RKO (cell line): ENCODE measurements at regions not wholly inside any gene's neighbourhood (a gene's known extent, or its start where the extent isn't known, plus 50 kb on each side); places are given as distances from the start of the nearest gene placed in this dataset.

ENCODE experiments used
- DNase-seq: peaks from one replicate; pipeline ENCODE4 v3.0.0-alpha.2; 2016; ENCODE audit warnings: low spot score

DNA sequence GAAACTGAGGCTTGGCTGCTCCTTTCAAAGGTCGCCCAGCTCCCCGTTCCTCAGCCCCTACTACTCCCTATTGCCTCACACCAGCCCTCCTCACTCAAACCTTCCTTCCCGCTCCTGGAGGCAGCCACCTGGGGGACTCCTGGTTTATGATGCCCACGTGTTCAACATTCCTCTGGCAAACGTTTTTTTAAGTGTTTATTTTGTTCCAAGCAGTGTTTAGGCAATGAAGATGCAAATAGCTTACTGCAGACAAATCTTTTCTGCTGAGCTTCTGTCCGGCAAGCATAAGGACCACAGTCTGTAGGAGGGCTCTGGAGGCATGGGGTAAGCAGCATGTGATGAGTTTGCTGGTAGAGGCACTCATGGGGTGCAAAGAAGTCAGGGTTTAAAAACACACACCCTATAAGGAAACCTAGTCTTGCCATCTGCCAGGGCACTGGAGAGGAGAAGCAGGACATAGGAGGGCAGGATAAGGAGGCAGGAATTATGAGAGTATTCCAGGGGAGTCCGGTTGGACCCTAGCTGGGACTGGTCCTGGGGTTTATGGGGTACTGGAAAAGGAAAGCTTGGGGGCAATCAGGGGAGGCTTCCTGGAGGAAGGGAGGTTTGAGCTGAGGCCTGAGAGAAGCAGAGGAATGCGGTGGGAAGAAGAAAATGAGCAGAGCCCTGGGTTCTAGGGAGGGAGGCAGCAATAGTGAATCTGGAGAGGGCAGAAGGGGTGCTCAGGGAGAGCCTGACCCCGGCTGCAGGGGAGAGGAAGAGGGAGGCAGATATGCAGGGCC lies 123.3 kb downstream of the NCOR2 start:
- DNase-seq = no peak

DNA sequence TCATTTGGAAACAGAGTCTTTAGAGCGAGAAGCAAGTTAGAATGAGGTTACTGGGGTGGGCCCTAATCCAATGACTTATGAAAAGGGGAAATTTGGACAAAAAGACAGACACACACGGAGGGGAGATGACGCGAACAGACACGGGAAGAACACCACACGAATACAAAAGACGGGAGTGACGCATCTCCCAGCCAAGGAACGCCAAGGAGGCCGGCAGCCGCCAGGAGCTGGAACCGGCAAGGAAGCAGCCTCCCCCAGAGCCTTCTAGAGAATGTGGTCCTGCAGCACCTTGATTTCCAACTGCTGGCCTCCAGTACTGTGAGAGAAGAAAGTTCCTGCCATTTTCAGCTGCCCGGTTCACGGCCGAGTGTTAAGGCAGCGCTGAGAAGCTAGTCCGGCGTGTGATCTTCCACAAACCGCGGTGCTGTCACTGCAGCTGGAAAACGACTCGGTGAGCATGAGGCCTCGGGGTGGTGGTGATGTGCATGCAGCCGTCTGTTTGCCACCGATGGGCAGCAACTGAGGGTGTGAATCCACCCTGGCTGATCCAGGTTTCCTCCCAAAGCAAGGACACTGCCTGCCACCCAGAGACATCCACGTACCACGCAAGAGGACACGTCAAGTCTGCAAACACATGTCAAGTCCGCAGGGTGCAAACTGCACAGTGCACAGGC lies 124.5 kb downstream of the NCOR2 start:
- no peak for DNase-seq

DNA sequence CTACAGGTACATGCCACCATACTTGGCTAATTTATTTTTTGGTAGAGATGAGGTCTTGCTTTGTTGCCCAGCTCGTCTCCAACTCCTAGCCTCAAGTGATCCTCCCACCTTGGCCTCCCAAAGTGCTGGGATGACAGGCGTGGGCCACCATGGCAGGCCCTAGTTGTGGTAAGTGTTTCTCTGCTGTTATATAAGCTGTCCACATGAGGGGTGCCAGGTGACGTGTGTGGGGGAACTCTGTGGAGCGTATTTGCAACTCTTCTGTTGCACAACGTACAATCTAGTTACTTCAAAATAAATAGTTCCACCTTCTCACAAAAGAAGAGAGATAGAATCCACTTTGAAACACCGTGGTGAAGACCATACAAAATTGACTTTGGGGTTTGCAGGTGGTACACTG lies 125.1 kb downstream of the NCOR2 start:
- no peak for DNase-seq

DNA sequence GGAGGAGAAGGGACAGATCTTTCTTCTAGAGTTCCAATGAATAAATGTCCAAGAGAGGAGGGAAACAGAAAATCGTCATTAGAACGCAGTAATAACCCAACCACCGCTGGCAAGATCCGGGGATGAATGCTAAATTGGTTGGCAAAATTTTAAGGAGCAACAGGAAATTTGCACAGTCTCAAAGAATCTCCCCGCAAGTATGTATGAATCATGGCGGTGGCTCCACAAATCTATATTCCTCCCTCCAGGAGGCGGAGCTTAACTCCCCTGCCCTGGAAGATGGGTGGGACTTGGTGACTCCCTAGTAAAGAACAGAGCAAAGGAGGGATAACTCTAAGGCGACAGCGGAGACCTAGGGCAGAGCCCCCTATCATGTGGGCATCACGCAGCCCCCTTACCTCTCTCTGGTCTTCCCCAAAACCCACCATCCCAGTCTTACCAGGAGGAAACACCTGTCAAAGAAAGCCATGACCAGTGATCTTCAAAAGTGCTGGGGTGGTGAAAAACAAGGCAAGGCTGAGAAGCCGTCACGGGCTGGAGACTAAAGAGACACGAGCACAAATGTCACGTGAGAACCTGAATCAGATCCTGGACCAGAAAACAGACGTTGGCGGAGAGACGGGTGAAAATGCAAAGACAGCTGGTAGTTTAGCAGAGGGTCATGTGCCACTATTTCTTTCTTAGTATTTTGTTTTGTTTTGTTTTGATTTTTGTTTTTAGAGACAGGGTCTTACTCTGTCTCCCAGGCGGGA lies 125.8 kb downstream of the NCOR2 start:
- DNase-seq = no peak

DNA sequence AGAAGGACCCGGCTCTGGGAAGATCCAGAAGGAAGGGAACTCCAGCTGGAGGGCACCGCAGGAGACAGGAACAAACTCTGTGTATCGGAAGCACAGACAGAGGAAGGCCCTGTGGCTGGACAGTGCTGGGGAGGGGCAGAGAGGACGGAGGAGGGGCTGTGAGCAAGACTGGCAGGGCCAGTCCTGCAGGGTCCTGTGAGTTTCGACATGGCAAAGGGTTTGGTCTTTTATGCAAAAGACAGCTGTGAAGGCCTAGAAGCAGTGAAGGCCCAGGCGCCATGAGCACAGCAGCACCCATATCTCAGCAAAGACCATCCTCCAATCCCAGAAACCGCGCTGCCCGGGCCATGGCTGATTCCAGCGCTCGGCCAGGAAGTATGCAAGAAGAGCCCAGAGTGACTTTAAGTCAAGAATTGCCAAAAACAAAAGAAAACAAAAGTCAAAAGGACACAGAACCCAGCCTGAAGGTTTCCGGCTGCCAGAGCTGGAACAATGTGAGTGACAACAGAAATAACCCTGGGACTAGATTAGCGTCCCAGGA lies 126.5 kb downstream of the NCOR2 start:
- no peak for DNase-seq

DNA sequence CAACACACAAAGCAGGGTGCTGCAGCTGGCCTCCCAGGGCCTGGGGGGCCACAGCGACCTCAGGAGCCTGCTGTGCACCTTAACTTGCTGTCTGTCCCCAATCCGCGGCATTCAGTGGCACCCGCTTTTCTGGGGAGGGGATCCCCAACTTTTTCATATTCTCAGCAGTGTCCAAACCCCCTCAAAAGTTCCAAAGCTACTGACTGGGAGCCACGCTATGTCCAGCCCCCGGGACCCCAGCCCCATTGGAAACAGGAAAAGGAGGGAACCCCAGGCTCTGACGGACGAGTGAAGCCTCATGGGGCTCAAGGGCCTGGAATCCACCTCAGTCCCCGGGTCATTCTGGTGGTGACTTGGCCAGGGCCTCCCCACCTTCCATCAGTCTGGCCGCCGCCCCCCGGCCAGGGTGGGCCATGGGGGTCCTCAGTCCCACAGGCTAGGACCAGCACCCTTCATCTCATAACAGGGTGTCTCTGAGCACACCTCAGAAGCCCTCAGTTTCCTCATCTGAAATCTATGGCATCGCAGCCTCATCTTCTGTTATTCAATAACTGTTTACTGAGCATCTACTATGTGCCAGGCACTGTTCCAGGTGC lies 127.3 kb downstream of the NCOR2 start:
- DNase-seq = no peak

DNA sequence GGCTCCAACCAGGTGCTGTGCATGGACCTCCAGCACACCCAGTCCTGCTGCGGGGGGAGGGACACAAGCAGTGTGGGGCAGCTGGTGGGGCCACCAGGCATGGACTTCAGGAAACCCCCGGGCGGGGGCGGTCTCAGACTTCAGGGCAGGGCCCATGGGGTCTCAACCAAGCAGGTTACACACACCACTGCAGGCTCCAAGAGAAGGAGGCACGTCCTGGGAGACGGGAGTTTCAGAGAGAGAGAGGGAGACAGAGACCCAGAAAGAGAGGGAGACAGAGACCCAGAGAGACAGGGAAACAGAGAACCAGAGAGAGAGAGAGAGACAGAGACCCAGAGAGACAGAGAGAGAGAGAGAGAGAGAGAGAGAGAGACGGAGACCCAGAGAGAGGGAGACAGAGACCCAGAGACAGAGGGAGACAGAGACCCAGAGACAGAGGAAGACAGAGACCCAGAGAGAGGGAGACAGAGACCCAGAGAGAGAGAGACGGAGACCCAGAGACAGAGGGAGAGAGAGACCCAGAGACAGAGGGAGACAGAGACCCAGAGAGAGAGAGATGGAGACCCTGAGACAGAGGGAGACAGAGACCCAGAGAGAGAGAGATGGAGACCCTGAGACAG lies 128.9 kb downstream of the NCOR2 start:
- DNase-seq = no peak

DNA sequence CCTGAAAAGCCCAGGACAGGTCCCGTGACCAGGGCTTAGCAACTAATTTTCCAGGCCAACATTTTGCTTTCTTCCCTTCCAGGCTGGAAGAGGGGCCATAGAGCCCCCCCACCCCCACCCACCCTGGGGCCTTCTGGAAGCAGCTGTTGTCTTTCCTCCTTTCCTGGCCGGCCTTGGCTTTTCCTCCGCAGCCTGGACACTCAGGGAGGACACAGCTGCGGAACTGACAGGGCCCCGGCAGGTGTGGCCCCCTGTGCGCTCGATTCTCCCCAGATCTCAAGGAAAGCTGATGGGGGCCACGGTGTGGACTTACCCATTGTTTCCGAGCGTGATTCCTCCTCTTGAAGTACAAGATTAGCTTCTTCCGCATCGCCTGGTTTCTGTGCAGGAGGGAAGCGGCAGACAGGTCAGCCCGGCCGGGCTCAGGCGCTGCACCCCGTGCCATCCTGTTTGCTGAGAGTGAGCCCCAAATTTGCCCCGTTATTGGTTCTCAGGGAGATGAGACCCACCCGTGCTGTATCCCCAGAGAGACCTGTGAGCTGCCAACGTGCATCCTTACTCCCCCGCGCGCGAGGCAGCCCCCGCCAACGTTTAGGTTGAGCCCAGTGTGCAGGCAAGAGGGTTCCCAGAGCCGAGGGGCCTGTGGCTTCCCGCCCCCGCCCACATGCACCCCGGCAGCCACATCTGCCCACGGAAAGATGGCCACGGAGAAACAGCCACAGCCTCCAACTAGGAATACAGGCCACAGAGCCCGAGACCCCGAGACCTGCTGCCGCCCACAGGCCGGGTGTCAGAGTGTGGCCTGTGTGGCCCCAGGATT lies 129.6 kb downstream of the NCOR2 start:
- DNase-seq = no peak

DNA sequence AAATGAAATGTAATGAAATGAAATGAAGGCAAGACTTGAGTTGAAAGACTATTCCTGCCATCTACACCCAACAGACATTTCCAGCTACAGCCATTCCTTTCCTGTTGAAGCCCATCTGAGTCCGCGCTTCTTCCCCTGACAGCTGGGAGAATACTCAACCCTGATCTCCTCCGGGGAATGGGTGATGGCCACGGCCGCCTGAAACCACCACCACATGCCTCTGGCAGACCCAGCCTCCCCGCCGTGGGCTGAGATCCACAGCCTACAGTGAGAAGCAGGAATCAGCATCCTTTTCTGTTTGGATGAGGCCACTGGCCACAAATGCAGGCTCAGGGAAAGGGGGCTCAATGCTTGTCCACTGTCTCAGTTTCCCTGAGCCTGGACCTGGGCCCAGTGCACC lies 130.3 kb downstream of the NCOR2 start:
- DNase-seq = no peak

DNA sequence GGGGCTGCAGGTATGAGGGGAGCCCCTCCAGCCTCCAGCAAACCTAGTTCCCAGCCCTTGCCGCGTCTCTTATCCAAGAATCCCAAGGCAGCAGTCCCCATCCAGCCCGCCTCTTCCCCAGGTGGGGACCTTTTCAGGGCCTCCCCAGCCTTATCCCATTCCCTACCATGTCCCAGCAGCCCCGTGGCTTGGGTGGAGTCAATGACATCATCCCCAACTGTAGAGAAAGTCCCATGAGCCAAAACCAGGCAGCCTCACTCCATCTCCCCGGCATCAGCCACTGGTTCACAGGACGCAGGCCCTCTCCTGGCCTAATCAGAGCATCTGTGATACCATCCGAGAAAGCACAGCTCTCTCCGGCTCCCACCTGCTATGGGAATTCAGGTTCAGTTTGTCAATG lies 131.0 kb downstream of the NCOR2 start:
- DNase-seq = no peak

DNA sequence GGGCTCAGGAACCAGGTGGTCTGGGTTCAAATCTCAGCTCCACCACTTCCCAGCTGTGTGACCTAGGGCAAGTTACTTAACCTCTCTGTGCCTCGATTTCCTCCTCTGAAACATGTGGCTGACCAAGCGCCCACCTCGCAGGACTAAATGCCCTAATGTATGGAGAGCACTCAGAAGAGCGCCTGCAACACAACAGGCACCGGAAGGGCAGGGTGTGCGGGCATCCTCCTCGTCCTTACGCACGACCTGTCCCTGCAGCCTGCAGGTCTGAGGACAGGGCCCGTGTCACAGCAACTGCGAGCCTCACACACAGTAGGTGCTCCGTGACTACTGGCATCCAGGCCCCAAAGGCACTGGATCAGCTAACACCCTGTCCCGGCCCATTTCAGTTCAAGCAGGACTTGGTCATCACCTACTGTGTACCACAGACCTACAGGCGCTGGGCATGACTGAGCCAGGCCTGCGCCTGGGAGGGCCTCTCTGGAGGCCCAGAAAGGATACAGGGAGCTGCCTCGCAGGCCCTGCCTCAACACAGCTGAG lies 131.5 kb downstream of the NCOR2 start:
- DNase-seq = no peak

DNA sequence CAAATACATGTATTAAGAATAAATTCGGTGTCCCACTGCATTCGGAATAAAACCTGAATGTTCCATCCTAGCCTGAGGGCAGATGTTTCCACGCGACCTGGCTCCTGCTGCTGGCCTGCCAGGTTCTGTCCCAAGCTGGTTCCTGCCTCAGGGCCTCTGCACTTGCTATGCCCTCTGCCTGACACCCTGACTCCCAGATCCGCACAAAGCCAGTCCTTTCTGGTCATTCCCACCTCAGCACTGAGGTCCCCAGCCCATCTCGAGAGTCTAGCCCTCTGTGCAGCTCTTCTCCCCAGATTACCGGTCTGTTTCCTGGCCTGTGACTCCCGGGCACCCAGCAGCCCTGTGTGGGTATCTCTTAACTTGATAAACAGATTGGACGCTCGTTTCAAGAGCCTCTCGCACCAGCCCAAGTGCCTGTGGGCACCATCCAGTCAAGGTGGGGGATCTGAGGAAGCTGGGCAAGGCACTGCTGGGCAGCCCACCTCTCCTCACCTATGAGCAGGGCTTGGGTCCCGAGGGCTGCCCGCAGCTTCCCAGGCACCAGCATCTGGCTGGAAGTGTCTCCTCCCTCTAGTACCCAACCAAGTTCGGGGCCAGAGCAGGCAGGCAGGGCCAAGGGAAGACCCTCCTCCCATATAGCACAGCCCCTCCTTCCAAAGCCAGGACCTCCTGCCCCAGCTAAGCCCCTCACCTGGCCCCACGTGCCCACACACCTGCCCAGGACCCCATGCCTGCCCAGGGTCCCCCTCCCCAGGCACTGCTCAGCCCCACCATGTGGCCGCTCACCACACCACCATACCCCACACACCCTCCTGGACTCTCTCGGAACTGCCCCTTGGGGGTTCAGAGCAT lies 132.2 kb downstream of the NCOR2 start:
- DNase-seq = no peak

DNA sequence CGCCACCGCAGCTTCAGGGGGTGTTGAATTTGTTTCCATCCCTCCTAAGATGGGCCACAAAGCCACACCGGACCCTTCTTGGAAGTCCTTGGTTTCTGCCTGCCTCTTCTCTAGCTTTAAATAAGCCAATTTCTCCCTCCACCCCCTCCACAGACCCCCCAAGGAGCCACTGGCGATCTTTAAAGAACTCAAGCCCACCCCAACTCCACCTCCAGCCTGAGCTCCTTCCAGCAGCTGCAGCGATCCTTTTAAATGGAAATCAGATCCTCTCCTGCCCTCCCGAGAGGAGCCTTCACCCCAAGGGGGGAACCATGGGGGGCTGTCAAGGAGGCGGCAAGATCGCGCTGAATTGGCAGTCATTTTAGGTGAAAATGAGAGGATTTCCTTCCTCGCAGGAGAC lies 133.1 kb downstream of the NCOR2 start:
- DNase-seq = no peak

DNA sequence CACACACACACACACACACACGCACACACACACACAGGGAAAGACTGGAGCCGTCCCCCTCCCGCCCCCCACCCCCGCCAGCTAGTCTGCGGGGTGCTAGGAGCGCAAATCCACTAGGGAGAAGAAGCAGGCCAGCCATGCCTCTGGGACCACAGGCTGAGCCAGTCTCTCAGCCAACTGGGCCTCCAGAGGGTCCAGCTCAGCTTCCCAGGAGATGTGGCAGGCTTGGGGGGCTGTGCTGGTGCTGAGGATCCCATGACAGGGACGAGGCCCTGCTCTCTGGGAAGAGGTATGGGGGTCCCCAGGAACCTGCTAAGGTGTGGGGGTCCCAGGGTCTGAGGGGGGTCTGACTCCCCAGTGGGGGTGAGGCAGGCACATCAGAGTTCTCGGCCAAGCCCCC lies 133.5 kb downstream of the NCOR2 start:
- DNase-seq = no peak

DNA sequence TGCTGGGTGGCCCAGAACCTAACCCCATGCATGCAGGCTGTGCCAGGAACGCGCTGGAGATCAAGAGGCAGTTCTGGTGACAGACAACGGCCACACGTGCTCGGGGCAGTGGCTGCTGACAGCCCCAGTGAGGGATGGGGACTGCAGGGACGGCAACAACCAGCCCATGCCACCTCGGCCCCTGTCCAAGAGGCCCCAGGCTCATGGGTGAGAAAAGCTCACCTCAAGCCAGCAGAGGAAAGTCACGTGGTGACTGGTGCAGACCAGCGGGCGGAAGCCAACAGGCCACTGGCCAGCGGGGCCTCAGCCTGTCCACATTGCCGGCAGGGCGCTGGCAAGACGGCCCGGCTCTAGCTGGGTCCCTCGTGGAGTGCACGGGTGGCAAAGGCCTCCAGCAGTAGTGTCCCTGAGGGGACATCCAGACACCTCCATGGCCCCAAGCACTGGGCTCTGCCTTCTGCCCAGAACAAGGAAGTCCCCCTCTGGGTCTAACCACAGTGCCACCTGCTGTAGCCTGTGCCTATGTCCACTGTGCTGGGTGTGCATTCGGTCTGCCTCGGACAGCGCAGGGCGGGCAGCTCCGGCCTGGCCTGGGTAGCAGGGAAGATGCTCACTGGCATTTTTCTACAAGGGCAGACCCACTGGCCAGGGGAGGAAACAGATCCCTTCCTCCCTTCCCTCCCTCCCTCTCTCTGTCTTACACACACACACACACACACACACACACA lies 134.1 kb downstream of the NCOR2 start:
- no peak for DNase-seq

DNA sequence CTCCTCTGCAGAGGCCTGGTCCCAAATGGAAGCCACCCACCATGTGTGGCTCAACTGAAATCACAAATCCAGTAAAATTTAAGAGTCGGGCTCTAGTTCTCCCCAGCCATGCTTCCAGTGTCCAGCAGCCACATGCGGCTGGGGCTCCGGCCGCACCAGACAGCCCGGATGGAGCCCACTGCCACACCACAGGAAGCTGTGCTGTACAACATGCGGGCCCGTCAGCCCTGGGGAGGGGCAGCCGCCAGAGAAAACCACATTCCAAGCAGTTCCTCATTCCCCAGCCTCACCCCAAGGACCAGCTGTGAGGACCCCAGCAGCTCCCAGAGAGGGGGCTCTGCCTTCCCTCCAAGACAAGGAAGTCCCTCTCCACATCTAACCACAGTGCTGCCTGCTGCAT lies 135.0 kb downstream of the NCOR2 start:
- no peak for DNase-seq

DNA sequence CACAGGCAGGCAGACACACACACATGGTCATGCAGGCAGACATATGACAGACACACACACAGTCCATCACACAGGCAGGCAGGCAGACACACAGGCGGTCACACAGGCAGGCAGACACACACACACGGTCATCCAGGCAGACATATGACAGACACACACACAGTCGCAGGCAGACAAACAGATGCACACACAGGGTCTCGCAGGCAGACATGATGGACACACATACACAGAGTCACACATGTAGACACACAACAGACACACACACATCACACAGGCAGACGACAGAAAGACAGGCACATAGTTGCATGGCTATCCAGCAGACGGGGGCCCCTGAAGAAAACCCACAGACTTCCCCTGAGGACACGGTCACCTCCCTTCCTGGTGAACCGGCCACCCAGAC lies 135.4 kb downstream of the NCOR2 start:
- DNase-seq = no peak

DNA sequence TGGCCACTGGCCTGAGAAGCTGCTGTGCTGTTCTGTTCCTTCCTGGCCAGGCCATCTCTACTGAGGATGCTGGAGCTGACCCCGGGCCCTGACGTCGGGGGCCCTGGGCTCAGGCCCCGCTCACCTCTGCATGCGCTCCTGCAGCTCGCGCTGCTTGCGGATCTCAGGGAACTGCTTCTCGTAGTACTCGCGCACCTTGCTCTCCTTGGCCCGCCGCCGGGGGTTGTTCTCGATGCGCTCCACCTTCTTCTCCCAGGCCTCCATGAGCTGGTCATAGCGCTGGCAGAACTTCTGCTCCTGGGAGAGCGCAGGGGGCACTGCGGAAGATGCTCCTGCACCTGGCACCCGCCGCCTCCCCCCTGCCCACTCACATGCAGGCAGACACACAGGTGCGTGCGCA lies 135.6 kb downstream of the RFLNA start:
- DNase-seq = no peak

DNA sequence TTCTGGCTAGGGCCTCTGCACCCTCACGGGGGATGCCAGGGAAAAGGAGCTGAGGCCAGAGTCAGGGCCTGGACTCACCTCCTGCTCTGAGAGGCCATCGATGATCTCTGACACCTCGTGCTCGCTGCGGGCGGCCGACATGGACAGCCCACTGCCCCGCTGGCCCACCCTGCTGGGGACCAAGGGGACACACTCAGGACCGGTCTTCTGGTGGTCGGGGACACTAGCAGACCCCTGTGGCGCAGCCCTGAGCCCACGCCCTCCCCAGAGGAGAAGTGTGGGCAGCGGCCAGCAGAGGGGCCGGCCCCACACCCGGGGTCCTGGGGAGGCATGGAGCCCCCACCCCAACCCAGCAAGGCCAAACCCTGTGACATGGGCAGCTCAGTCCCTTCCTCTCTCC lies 134.6 kb downstream of the RFLNA start:
- no peak for DNase-seq
